Testis (tissue), 2 donors: ENCODE measurements at regions not wholly inside any gene's neighbourhood (a gene's known extent, or its start where the extent isn't known, plus 50 kb on each side); places are given as distances from the start of the nearest gene placed in this dataset.

Experiments used
- POLR2A ChIP-seq: fragments of 450-650 bp; IDR thresholded peaks from one replicate; pipeline ENCODE4 v1.6.1; 2017; ENCODE audit warnings: antibody characterized with exemption, mild to moderate bottlenecking, moderate library complexity
- TF ChIP-seq, protein P1 (sequence below), 3 experiments: fragments of 450-650 bp in 2 of 3; fragments of 200-600 bp in 1 of 3; sonication (generic) in 1 of 3; IDR thresholded peaks; one replicate each; pipeline ENCODE4 v1.5.1; 2016 to 2019; ENCODE audit warnings: antibody characterized with exemption in 3 of 3, mild to moderate bottlenecking in 2 of 3, moderate library complexity in 1 of 3

DNA sequence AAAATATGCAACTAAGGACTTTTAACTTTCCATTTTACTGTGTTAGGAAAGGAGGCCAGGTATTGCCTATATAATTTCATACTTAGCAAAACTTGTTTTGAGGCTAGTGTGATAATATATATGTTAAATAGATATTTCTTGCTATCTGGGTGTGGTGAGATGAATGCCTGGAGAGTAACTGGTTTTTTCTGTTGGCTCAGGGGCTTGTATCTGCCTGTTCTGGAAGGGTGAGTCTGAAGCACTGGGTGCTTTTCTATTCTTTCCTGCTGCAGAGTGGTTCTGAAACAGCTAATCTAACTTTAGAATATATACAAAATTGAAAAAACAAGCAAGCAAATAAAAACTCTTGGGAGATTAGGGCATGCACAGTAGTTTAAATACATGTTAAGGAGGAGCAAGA is 64.6 kb upstream of the MYCBP2 start:
- TF ChIP-seq, protein P1, sequence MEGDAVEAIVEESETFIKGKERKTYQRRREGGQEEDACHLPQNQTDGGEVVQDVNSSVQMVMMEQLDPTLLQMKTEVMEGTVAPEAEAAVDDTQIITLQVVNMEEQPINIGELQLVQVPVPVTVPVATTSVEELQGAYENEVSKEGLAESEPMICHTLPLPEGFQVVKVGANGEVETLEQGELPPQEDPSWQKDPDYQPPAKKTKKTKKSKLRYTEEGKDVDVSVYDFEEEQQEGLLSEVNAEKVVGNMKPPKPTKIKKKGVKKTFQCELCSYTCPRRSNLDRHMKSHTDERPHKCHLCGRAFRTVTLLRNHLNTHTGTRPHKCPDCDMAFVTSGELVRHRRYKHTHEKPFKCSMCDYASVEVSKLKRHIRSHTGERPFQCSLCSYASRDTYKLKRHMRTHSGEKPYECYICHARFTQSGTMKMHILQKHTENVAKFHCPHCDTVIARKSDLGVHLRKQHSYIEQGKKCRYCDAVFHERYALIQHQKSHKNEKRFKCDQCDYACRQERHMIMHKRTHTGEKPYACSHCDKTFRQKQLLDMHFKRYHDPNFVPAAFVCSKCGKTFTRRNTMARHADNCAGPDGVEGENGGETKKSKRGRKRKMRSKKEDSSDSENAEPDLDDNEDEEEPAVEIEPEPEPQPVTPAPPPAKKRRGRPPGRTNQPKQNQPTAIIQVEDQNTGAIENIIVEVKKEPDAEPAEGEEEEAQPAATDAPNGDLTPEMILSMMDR (IDR thresholded peaks at IDR 0.05): no peak
- TF ChIP-seq POLR2A: no peak
